ENCODE measurements at regions not wholly inside any gene's neighbourhood (a gene's known extent, or its start where the extent isn't known, plus 50 kb on each side); places are given as distances from the start of the nearest gene placed in this dataset.

DNA sequence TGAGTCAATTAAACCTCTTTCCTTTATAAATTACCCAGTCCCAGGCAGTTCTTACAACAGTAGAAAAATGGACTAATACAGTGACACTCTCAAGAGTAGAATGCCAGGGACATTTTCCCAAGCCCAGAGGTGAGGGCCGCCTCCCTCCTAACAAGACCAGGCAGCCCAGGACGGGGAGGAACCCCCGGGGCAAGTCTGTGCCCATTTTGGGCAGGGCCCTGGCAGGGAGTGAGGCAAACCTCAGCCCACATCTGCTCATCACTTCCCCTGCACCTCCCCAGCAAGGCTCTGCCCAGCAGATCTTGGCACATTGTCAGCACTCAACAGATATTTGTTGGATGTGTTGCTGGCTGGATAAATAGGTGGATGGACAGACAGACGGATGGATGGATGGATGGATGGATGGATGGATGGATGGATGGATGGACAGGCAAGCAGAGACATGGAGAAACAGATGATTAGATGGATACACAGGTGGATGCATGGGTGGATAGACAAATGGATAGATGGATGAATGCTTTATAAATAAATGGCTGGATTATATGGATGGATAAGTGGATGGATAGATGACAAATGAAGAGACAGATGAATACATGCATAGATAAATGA is 271.3 kb downstream of the PARN start:
- no peak for TF ChIP-seq EZH2 (IDR thresholded peaks at IDR 0.05; ENCODE audit: low read length, unreplicated experiment)
- ATAC-seq, result no peak
- Histone ChIP-seq H3K9ac (ENCODE audit: low read length) (no peak overlapping the region), H3K27me3 (ENCODE audit: low read length) (no peaks in the 10 kb centered on the region), H4K20me1 (ENCODE audit: low read length) (no peaks in the 10 kb centered on the region), H3K9me3 (ENCODE audit: low read length) (no peaks in the 10 kb centered on the region), H3K36me3 (ENCODE audit: low read depth, low read length) (no peaks in the 10 kb centered on the region), H3K4me3 (ENCODE audit: low read length) (no peak overlapping the region), H2AFZ (ENCODE audit: low read length) (no peak overlapping the region), H3K4me1 (ENCODE audit: insufficient read depth, low read length) (peaks cover 10% of the 10 kb centered on the region; the same call in 1 of the 2 replicates), H3K9me2 (replicated peaks; ENCODE audit: low read length) (no peaks in the 10 kb centered on the region), H3K27ac (ENCODE audit: low read length) (no peak overlapping the region), H3K79me2 (ENCODE audit: low read length) (no peaks in the 10 kb centered on the region), H3K4me2 (ENCODE audit: low read length) (no peak overlapping the region), H3F3A (ENCODE audit: low read length, unreplicated experiment) (no peaks in the 10 kb centered on the region)
- CTCF ChIA-PET, result no interaction called here
- intact Hi-C loops (cut with micrococcal nuclease), result no loop called here
- no TSS peak for BruUV-seq (replicated peaks)
- POLR2A ChIA-PET (ENCODE audit: unreplicated experiment), result no interaction called here
- DNase-seq, result no peak

DNA sequence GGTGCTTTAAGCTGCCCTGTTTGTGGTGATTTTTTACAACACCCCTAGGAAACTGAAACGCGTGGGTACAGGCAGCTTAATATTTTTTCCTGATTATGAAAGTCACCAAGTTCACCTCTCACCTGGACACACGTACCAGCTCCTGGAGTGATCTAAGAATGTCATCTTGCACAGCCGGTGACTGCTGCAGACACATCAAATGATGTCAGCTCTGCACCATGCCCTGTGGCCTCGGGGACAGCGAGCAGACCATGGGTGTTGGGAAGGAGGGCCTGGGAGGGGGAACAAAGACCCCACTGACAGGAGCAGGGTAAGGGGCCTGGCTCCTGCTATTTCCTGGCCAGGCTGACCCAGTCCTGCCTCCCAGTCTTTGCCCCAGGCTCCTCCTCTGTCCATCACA is 272.7 kb downstream of the PARN start:
- no TSS peak for BruUV-seq (replicated peaks)
- intact Hi-C loops (cut with micrococcal nuclease), result no loop called here
- Histone ChIP-seq H3K4me3 (ENCODE audit: low read length) (no peak overlapping the region), H3K9me2 (replicated peaks; ENCODE audit: low read length) (no peaks in the 10 kb centered on the region), H3K27ac (ENCODE audit: low read length) (no peak overlapping the region), H3K4me1 (ENCODE audit: insufficient read depth, low read length) (peaks cover 3% of the 10 kb centered on the region; the same call in 1 of the 2 replicates), H3K27me3 (ENCODE audit: low read length) (no peaks in the 10 kb centered on the region), H3F3A (ENCODE audit: low read length, unreplicated experiment) (no peaks in the 10 kb centered on the region), H3K79me2 (ENCODE audit: low read length) (no peaks in the 10 kb centered on the region), H3K36me3 (ENCODE audit: low read depth, low read length) (no peaks in the 10 kb centered on the region), H3K4me2 (ENCODE audit: low read length) (no peak overlapping the region), H4K20me1 (ENCODE audit: low read length) (no peaks in the 10 kb centered on the region), H2AFZ (ENCODE audit: low read length) (no peak overlapping the region), H3K9me3 (ENCODE audit: low read length) (no peaks in the 10 kb centered on the region), H3K9ac (ENCODE audit: low read length) (no peak overlapping the region)
- DNase-seq (no peak), ATAC-seq (no peak)
- POLR2A ChIA-PET (ENCODE audit: unreplicated experiment), result no interaction called here
- CTCF ChIA-PET, result no interaction called here
- no peak for TF ChIP-seq CTCF (conservative IDR thresholded peaks at IDR 0.05; ENCODE audit: low read depth, low read length)
- no peak for TF ChIP-seq EZH2phosphoT487 (IDR thresholded peaks at IDR 0.05; ENCODE audit: borderline replicate concordance, low read length)
- TF ChIP-seq EZH2 (IDR thresholded peaks at IDR 0.05; ENCODE audit: low read length, unreplicated experiment), result no peak

DNA sequence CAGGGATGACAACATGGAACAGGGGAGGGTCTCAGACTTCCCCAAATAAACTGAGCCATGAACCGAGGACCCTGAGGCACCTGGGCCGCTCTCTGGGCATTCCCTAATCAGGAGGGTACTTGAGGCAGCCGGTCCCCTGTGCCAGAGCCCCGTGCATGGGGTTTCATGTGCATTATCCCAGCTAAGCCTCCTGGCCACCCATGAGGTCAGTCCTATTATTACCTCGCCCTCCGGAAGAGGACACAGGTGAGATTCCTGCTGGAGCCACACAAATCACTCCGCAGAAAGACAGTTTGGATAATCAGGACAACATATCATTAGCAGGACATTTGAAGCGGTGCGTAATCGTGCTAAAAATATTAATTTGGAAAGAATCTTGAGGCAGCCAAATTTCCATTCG is 274.0 kb downstream of the PARN start:
- BruUV-seq (replicated peaks), result no TSS peak
- Histone ChIP-seq H3K9me3 (ENCODE audit: low read length) (no peaks in the 10 kb centered on the region), H3K27me3 (ENCODE audit: low read length) (no peaks in the 10 kb centered on the region), H3K9me2 (replicated peaks; ENCODE audit: low read length) (no peaks in the 10 kb centered on the region), H3K27ac (ENCODE audit: low read length) (no peak overlapping the region), H2AFZ (ENCODE audit: low read length) (no peak overlapping the region), H3K4me3 (ENCODE audit: low read length) (no peak overlapping the region), H3K4me2 (ENCODE audit: low read length) (no peak overlapping the region), H3K79me2 (ENCODE audit: low read length) (no peaks in the 10 kb centered on the region), H3K36me3 (ENCODE audit: low read depth, low read length) (no peaks in the 10 kb centered on the region), H3K4me1 (ENCODE audit: insufficient read depth, low read length) (peaks cover 3% of the 10 kb centered on the region; the same call in 1 of the 2 replicates), H3F3A (ENCODE audit: low read length, unreplicated experiment) (no peaks in the 10 kb centered on the region), H4K20me1 (ENCODE audit: low read length) (no peaks in the 10 kb centered on the region), H3K9ac (ENCODE audit: low read length) (no peak overlapping the region)
- intact Hi-C loops (cut with micrococcal nuclease), result no loop called here
- ATAC-seq, result no peak
- DNase-seq, result no peak
- ChIA-PET CTCF (no interaction called here), POLR2A (ENCODE audit: unreplicated experiment) (no interaction called here)
- no peak for TF ChIP-seq EZH2phosphoT487 (IDR thresholded peaks at IDR 0.05; ENCODE audit: borderline replicate concordance, low read length)
- no peak for TF ChIP-seq CTCF (conservative IDR thresholded peaks at IDR 0.05; ENCODE audit: low read depth, low read length)

Data from PC-3 (cell line).